HG02623 (cell line): ENCODE measurements at regions not wholly inside any gene's neighbourhood (a gene's known extent, or its start where the extent isn't known, plus 50 kb on each side); places are given as distances from the start of the nearest gene placed in this dataset.
A peak's percentile ranks its signal among the peaks of the same experiment; 100 is the strongest.
"Not testable (repeated sequence)": the region's sequence is repeated elsewhere in the genome, so short reads cannot be mapped to it uniquely, and the experiment has no call there.

Experiments
- ATAC-seq: cut with Tn5 transposase; IDR thresholded peaks from one replicate; pipeline ENCODE4 v1.9.1; 2021; ENCODE audit warnings: moderate library complexity; ENCODE audit not compliant: unreplicated experiment

DNA sequence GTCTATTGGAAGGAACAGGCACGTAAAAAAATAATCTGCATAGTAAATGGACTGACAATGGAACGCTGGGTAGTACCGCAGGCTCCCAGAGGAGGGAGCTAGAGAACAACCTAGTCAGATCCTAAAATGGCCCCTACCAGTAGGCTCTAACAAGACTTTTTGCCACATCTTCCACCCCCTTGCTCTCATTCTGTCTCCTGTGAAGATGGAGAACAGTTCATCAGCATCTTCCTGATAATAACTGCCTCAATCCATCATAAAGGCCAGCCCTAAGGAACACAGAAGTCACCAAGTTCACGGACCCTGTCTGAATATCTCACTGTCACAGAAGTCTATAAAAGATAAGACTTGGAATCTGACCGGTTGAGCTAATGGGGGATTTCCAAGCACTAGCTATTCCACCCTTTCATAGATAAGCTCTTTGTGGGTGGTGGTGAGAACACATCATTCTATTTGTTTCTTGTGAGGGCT is 133.4 kb downstream of the SLC1A3 start:
- peak; percentile 63 for ATAC-seq

DNA sequence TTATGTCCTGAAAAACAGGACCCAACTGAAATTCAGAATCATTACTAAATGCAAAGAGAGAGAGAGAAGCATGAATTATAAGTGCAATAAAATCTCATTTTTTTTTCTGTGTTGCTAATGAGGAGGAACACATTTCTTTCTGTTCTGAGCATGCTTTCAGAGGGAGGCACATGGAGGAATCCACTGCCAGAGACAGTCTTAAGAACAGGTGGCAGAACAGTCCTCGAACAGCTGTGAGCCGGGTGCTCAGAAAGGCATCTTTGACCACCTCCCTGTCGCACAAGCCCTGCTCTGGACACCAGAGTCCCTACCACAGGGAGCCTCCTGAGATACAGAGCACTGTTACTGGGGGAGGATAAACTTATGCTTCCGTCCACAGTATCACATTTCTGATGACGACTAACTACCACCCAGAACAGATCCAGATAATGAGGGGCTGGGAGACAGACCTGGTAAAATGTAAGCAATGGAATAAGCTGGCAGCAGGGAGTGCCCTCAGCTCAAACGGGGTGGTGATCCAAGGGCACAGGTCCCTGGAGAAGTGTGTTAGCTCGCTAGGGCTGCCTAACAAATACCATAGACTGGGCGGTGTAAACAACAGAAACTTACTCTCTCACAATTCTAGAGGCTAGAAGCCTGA is 134.0 kb downstream of the SLC1A3 start:
- no peak for ATAC-seq

DNA sequence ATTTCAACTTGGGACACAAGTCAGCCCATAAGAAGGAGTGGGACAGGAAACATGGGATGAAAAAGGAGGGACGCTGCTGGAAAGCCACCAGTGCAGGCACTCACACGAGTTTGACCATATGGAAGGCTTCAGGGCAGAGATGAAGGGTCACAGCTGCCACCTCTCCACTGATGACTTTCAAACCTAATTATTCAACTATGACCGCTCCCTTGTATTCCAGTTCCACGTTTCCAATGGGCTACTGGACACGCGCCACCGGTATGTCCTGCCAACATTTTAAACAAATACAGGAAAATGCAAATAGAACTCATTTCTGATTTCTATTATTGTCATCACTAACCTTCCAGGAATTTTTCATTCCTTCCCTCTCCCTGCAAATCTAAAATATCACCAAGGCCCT is 134.7 kb downstream of the SLC1A3 start:
- no peak for ATAC-seq

DNA sequence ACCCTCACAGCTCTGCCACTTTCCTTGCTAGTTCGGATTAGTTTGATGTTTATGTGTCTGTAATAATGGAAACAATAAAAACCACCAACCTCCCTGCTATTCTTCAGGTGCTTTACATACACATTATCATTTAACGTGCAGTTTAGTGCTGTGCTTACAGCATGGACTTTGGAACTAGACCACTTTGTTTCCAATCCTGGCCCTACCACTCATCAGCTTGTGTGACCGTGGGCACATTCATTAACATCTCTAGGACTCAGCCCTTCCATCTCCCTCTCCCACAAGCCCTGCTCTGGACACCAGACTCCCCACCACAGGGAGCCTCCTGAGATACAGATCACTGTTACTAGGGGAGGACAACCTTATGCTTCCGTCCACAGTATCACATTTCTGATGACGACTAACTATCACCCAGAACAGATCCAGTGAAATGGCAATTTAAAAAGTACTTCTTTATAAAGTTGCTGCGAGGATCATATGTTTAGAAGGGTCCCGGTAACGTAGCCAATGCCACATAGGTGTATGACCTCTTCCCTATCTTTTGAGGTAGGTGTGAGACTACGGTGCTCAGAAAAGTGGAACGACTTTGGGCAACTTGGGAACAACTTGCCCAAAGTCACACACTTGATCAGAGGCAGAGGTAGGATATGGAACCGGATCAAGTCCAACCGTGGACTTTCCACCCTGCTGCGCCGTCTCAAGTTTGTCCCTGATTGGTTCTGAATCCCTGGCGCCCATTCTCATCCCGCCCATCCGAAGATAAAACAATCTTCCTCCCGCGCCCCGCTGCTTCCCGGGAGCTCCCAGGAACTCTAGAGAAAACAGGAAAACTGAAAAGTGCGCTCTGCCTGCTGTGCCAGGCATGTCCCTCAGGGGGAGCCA is 132.4 kb upstream of the NIPBL start:
- peak; percentile 4 for ATAC-seq

DNA sequence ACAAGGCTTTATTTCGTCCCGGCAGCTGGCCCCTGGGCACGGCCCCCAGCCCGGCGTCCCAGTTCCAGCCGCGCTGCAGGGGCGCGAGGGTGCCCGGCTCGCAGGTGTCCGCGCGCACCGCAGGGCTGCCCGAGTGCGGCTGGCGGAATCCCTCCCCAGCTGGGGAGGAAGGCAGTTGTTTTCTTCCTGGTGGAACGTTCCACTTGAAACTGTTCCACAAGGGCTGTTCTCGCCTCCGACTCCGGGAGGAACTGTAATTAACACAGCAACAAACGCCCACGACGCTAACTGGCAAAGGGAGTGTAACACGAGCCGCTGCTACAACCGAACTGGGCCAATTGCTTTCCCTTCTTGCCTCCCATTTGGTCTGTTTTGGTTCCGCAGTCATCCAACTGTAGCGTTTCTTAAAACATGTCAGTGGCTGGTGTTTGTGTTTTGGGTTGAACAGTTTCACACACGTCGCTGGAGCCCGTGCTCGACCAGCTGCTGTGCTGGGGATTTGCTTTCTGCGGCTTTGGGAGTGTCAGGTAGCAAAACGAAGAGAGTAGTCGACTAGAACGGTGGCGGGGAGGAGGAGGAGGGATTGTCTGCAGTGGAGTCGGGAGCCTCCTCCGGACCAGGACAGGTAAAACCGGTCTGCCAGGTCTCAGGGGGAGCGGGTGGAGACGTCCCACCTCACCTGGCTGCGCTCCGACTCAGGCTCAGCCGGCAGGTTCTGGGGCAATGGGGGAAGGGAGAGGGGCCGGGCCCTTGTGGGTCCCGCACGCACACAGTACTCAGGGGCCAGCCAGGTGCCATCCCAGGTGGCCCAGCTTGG is 131.6 kb upstream of the NIPBL start:
- peak; percentile 78 for ATAC-seq

DNA sequence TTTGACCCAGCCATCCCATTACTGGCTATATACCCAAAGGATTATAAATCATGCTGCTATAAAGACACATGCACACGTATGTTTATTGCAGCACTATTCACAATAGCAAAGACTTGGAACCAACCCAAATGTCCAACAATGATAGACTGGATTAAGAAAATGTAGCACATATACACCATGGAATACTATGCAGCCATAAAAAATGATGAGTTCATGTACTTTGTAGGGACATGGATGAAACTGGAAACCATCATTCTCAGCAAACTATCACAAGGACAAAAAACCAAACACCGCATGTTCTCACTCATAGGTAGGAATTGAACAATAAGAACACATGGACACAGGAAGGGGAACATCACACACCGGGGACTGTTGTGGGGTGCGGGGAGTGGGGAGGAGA is 128.8 kb upstream of the NIPBL start:
- ATAC-seq: not testable (repeated sequence)

DNA sequence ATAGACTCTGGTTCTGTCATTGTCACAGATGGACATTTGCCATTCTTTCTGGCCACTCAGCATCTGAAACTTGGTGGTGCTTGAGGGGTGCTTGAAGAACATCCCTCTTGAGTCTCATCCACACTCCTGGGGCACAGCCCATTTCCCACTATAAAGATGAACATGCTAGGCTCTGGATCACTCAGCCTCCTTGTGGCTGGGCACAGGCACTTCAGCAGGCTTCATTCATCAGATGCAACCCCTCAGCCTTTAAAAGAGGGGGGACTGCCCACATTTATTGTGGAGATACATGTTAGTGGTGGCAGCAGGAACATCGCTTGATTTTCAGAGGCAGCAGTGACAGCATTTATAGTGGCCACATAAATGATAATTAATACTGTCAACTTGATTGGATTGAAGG is 124.7 kb upstream of the NIPBL start:
- no peak for ATAC-seq

DNA sequence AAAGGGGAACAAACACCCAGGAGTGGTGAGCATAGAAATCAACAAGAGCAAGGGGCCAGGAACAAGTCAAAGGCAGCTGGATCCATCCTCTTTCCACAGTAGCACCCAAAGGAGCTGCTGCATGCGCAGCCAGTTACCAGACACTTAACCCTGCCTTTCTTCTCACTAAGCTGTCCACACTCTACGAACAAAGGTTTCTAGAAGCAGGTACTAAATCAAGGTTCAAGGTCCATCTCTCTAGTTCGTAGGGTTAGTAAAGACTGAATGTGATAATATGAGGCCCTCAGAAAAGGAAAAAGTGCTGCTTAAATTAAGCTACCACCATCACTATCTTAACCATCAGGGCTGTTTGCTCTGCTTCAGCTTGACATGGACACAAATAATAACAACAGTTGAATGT is 121.2 kb upstream of the NIPBL start:
- ATAC-seq: no peak

DNA sequence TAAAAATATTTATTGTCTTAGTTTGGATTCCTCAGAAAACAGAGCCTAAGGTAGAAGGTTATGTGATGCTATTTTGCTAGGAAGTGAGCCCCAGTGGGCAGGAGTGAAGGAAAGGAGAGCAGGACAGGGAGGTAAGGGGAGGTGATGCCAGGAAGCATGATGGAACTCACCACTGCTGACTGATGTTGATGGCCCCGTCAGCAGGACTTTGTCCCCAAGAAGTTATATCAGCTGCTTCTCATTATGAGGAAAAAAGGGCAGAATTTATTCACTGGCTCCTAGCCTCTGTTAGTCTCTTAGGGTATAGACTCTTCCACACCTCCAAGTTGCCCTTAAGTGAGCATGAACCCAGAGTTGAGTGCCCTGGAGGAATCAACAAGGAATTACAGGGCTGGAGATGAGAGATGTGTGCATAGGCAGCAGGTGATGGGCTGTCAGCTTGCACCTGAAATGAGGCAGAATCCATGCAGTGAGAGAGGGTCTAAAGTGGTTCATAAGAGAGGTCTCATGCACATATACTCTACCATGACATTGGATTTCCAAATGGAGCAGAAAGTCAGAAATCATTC is 120.6 kb upstream of the NIPBL start:
- no peak for ATAC-seq

DNA sequence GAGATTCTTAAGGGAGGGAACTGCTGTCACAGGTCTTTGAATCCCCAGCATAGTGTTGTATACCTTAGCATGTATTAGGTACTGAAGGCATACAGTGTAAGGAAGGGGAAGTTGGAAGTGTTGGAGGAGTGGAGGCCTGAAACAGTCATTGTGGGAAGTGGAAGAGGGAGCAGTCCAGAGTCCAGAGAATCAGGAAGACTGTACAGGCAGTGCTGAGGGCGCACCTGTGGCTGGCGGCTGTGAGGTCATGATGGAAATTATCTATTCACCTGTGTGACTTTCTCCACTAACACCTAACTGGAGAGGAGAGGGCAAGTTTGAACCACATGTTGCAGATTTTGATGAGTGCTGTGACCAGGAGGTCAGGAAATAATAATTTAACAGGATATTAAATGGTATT is 119.7 kb upstream of the NIPBL start:
- no peak for ATAC-seq

DNA sequence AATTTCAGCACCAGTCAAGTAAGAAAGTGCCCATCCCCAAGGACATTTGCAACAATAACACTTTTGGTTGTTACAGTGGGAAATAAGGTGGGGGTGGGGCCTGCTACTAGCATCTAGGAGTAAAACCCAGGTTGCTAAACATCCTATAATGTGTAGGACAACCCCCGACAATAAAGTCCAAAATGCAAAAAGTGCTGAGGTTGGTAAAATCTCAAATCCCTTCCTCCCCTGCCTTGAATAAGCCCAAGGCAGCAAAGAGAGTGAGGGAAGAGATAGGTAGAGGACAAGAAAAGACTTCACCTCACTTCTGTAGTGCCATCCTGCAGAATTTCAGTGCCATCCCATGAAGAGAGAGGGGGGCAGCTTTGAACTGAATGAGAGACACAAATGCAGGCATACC is 117.5 kb upstream of the NIPBL start:
- ATAC-seq: no peak

DNA sequence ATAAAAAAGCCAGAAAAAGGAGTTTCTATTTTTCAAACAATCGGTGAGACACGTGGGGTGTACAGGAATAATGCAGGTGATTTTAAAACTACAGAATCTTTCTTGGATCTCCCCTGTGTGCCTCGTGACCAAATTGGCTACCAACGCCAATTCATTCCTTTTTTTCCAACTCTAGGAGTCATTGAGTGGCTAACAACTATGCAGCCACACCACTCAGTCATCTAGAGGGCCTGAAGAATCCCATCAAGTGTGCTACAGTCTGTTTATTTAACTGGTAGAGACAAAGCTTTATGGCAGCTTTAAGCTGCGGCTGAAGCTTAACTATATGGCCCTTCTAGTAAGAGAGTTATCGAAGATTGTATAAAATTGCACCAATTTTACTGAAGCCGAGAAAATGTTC is 113.1 kb upstream of the NIPBL start:
- no peak for ATAC-seq

DNA sequence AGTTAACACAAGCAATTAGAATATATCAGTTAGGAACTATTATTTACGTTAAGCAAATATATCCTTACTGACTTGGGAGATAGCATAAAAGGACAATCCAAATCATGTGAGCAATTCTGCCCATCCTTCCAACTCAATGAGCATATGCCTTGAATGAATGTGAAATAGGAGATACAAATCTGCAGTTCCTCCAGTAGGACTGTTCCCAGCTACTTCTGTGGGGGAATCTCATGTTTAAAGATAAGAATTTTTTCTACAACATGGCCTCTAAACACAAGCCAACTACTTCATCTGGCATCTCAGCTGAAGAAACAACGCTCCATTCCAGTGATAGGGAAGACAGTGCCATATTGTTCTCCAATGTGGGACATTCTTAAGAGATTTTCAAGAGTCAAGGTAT is 110.7 kb upstream of the NIPBL start:
- ATAC-seq: no peak

DNA sequence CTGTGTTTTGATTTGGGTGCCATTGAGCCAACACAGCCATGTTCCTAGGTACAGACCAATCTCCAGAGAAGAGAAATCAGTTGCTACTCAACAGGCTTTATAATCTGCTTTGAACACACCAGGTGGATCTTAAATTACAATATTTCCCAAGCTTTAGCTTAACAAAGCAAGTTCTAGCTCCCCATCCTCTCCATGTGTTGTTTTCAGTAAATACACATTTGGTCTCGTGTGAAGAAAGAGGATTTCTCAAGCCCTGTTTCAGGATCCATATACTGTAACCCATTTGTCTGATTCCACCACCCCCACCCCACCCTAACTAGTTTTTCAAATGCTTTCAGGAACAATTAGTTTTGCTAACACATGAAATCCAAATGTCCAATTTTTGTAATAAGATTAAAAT is 109.6 kb upstream of the NIPBL start:
- ATAC-seq: no peak

DNA sequence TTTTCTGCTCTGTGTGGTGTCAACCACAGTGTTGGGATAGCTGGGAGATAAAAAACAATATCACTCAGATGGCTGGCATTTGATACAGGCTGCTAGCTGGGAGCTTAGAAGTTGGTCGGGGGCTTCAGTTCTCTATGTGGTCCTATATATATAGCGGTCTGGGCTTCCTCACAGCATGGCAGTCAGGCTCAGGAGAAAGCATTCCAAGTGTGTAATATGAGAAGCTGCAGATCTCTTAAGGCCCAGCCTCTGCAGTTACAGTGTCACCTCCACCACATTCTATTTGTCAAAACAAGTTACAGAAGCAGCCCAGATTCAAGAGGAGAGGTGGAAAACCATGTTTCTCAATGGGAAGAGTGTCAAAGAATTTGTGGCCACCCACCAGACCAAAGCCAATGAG is 108.1 kb upstream of the NIPBL start:
- ATAC-seq: no peak

DNA sequence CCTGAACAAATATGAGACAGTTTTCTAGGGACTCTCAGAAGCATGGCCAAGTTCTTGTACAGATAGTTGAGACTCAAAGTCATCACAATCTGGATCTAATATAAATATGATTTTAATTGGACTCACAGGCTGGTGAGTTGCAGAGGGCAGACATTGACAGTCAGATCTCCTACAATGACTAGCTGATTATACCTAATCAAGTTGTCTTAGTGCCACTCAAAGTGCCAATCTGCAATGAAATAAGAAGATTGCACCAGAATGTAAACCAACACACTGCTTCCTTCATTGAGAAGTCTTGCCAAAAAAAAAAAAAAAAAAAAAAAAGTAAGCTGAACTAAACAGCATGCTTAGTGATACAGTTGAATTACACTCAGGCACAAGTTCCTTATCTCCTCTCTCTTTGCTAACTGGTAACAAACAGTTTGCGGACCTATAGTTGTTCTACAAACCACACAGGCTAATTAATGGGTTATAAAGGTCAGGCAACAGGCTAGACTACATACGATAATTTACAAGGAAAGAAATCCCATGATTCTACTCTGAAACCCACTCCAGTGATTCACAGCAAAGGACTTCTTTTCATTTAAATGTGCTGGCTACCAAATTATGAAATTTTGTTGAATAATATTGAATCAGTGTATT is 107.3 kb upstream of the NIPBL start:
- ATAC-seq: no peak

DNA sequence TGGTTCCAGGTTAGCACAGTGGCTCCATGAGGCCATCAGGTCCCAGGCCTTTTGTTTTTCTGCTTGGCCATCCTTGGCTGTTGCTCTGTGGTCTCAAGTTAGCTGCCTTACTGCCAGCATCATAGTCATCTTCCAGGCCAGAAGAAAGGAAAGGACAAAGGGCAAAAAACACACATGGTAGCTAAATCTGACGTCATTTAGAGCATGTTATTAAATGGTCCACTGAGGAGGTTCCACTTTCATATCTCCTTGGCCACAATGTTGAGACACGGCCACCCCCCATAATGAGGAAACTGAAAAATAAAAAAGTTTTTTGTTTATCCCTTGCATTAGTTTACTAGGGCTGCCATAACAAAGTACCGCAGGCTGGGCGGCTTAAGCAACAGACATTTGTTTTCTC is 106.4 kb upstream of the NIPBL start:
- ATAC-seq: no peak

DNA sequence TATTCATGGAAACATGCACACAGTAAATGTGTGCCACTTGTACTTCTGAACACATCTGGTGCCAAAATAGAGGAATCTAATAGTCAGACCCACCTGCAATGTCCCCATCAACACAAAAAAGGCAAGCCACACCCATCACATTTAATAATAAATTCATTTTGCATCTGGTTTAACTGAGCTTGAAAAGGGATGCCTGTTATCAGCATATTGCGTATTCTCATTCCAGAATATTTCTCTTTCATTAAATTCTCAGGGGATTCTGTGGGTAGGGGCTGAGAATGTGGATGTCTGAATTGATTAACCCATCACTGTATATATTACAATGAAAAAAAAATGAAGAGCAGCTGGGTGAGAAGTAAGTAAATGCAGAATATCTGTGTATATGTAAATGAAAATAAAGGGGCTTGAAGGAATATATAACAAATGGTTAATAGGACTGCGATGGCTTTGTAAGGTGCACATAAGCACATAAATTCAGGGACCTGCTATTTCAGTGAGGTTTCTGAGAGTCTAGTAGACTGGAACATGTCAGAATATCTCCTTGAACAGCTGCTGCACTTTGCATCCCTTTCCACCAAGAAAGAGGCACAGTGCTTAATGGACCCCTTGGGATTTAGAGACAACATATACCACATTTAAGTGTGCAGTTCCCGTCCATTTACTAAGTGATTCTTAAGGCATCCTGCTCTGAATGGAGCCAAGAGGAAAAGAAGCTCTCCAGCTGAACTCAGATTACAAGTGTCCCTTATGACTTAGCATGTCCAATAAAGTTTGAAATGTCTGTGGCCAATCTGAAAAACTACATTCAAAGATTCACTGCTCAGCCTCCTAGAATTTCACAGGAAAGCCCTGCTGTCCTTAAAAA is 104.1 kb upstream of the NIPBL start:
- ATAC-seq: no peak

DNA sequence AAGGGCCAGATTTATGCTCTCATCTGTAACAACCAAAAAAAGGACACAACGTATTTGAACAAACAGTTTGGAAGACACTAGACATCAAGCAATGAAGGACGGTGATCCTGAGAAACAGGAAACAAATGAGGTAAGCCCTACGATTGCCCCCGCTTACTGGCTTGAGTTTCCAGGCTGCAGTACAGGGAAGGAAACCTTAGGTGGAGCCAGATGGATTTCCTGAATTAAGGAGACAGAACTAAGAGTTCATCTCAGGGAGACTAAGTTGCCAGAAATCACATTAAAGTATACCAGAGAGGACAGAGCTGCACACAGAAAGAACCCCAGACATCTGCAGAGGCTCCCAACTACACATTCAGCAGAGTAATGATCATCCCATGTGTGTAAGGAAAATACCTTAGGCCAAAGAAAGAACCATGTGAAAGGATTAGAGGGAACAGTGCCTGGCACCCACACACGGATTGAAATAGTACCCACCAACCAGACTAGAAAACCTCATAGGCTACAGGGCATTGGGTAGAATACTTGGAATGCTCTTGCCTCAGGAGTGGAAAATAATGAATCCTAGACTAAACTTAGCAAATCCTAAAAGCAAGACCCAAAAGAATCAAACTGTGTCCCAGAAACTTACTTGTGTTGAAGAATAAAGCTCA is 99.3 kb upstream of the NIPBL start:
- no peak for ATAC-seq
